Type B pancreatic cell (in vitro differentiated cells): ENCODE measurements at regions not wholly inside any gene's neighbourhood (a gene's known extent, or its start where the extent isn't known, plus 50 kb on each side); places are given as distances from the start of the nearest gene placed in this dataset.

Experiments
- DNase-seq: peaks from one replicate; pipeline ENCODE4 v3.0.0; 2021; ENCODE audit warnings: mixed read lengths; ENCODE audit not compliant: unreplicated experiment; ENCODE audit errors: extremely low spot score
- H3K27ac Mint-ChIP-seq: 2 replicates; pipeline ENCODE4 v1.8.0; 2021; ENCODE audit warnings: mild to moderate bottlenecking, mixed read lengths
- H3K27me3 Mint-ChIP-seq: 2 replicates; pipeline ENCODE4 v1.8.0; 2021; ENCODE audit warnings: mixed read lengths
- H3K36me3 Mint-ChIP-seq: 2 replicates; pipeline ENCODE4 v1.8.0; 2021; ENCODE audit warnings: mixed read lengths
- H3K4me1 Mint-ChIP-seq: one replicate; pipeline ENCODE4 v1.8.0; 2021; ENCODE audit warnings: mixed read lengths; ENCODE audit not compliant: unreplicated experiment
- H3K4me3 Mint-ChIP-seq: 2 replicates; pipeline ENCODE4 v1.8.0; 2021; ENCODE audit warnings: mild to moderate bottlenecking, mixed read lengths
- H3K9me3 Mint-ChIP-seq: 2 replicates; pipeline ENCODE4 v1.8.0; 2021; ENCODE audit warnings: mixed read lengths
- CTCF ChIP-seq: fragments of 200-600 bp; sonication (generic); conservative IDR thresholded peaks from 2 replicates; pipeline ENCODE4 v1.5.0; 2021; ENCODE audit warnings: antibody characterized with exemption, mild to moderate bottlenecking

DNA sequence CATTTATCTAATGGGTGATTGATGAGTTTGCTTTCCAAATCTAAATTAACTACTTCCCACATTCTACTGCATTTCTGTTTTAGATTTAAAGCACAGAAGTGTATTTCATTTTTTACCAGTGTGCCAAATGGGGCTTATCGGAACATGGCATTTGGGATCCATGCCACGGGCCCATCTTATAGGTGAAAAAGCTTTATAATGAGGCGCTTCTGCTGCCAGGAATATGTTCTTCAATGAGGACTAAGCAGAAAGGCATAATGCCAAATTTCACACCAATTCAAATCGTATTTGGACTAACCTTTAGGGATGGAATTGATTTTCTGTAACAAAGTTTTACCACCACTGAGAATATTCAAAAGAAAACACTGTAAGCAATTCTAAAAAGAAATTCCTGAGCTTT, 803.5 kb upstream of the FLRT2 start:
- Mint-ChIP-seq H3K4me3 (no peak overlapping the region), H3K36me3 (no peaks in the 10 kb centered on the region), H3K9me3 (no peaks in the 10 kb centered on the region), H3K27me3 (no peaks in the 10 kb centered on the region), H3K27ac (no peak overlapping the region), H3K4me1 (no peaks in the 10 kb centered on the region)
- no peak for DNase-seq
- no peak for TF ChIP-seq CTCF

DNA sequence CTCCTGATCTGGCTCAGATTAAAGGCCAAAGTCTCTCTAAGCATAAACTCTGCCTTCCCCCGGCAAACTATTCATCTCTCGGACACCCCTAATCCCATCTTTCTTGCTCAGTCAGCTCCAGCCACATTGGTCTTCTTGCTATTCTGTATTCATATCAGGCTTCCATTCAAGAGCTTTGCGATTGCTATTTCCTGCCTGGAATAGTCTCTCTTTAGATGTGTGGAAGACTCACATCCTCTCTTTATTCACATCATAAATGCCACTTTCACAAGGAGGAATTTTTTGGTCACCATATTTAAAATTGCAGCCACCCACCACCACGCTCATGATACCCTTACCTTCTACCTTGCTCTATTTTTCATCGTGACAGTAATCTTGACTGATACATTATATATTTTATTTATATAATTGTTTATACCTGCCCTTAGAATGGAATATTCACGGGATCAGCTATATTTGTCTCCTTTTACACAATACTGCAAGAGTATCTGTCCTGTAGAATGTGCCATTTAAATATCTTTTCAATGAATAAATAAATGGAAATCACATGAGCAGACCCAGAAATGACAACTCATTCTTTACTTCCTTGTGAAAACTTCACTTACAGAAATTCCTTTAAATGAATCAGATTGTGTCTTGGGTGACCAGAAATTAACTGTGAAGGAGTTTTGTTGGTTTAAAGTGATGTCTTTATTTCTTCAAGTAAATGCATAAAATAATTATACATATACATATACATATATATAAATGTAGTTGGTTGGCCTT, 780.6 kb upstream of the FLRT2 start:
- H3K36me3 Mint-ChIP-seq = no peaks in the 10 kb centered on the region
- H3K9me3 Mint-ChIP-seq = peaks cover 9% of the 10 kb centered on the region
- no peak for DNase-seq
- no peak overlapping the region for H3K4me3 Mint-ChIP-seq
- TF ChIP-seq CTCF = no peak
- H3K27me3 Mint-ChIP-seq = peaks cover 3% of the 10 kb centered on the region
- H3K27ac Mint-ChIP-seq = no peak overlapping the region
- H3K4me1 Mint-ChIP-seq = peaks cover 11% of the 10 kb centered on the region

DNA sequence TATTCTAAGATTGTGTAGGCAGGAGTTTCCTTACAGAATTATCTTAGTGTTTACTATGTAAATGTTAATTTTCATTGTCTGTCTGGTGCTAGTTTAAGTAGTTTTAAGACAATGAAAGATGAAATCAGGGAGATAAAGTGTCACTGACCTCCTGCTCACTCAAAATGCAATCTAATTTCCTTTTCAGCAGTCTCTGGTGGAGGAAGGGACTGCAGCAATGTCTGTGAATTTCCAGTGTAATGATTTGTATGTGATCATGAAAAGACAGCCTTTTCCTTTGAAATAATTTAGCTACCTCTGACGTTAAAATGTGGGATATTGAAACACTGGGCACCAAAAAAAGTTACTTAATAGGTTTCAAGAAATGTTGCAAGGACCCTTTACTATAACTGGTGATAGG, 779.7 kb upstream of the FLRT2 start:
- Mint-ChIP-seq H3K4me1 (peaks cover 11% of the 10 kb centered on the region), H3K4me3 (no peak overlapping the region), H3K9me3 (peaks cover 13% of the 10 kb centered on the region), H3K36me3 (peaks cover 3% of the 10 kb centered on the region), H3K27ac (no peak overlapping the region), H3K27me3 (peaks cover 3% of the 10 kb centered on the region)
- no peak for DNase-seq
- peak; percentile 21 for TF ChIP-seq CTCF

DNA sequence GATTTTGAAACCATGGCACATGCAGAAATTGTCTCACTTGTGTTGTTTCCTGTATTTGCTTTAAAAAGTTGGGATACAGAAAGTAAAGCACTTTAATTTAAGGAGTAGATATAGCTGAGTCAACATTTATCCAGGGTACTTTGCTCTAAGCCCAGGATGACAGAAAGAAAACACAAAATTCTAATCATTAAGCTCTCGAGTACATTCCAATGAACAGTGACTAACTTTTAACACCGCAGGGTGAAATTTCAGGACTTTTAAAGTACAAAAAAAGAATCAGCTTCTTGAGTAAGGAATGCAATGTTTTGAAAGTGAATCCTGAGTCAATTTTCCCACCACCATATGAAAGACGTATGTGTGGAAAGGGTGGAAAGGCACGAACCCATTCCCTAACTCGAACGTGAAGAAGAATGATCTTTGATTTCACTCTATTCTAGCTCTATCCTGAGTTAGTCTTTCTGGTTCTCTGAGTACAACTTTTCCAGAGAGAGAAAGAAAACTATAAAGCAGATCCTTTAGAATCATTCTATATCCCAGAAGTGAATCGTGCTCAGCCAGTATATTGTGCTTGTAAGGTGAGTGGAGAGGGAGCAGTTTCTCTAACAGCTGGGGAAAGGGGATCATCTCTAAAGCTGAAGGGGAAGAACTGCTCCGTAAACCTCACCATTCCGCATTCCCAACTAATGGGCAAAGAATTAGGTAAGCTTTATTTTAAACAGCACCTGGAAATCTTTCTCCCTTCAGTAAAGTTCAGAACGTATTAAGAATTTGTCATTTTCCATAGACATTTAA, 779.0 kb upstream of the FLRT2 start:
- no peak for DNase-seq
- no peak overlapping the region for H3K27ac Mint-ChIP-seq
- no peak for TF ChIP-seq CTCF
- peaks cover 11% of the 10 kb centered on the region for H3K4me1 Mint-ChIP-seq
- peaks cover 5% of the 10 kb centered on the region for H3K36me3 Mint-ChIP-seq
- peaks cover 3% of the 10 kb centered on the region for H3K27me3 Mint-ChIP-seq
- H3K4me3 Mint-ChIP-seq = no peak overlapping the region
- H3K9me3 Mint-ChIP-seq = peaks cover 16% of the 10 kb centered on the region

- Mint-ChIP-seq H3K27ac (no peak overlapping the region), H3K27me3 (peaks cover 3% of the 10 kb centered on the region), H3K9me3 (peaks cover 16% of the 10 kb centered on the region), H3K4me1 (peaks cover 11% of the 10 kb centered on the region), H3K36me3 (peaks cover 5% of the 10 kb centered on the region), H3K4me3 (no peak overlapping the region)
- no peak for DNase-seq
- no peak for TF ChIP-seq CTCF
Measured at GRCh38 chr14:84751745-84752144, 778.2 kb upstream of the FLRT2 start.
